Activated B cell treated with CpG ODN at 0.5 μM for 24 hours (primary cell): ENCODE measurements at regions not wholly inside any gene's neighbourhood (a gene's known extent, or its start where the extent isn't known, plus 50 kb on each side); places are given as distances from the start of the nearest gene placed in this dataset.

ENCODE experiments used
- ATAC-seq: fragments of 200-7000 bp; cut with Tn5 transposase; one replicate; pipeline ENCODE4 v1.10.0; 2021; ENCODE audit warnings: low read depth, mild to moderate bottlenecking, moderate library complexity
- CTCF ChIA-PET: fragments of 350-600 bp; sonication (Branson Sonifier 250); formaldehyde crosslinking; loops from one replicate; lab custom pipeline; 2021; ENCODE audit warnings: antibody characterized with exemption; lab: Charles Lee
- POLR2A ChIA-PET: fragments of 350-600 bp; sonication (Branson Sonifier 250); formaldehyde crosslinking; loops from one replicate; lab custom pipeline; 2021; ENCODE audit warnings: antibody characterized with exemption; lab: Charles Lee
- DNase-seq: peaks from one replicate; pipeline ENCODE4 v3.0.0; 2022
- H3K27ac Mint-ChIP-seq: one replicate; pipeline ENCODE4 v1.8.0; 2020; ENCODE audit warnings: mixed read lengths
- H3K27me3 Mint-ChIP-seq: one replicate; pipeline ENCODE4 v1.8.0; 2021; ENCODE audit warnings: mixed read lengths
- H3K36me3 Mint-ChIP-seq: one replicate; pipeline ENCODE4 v1.8.0; 2021; ENCODE audit warnings: low read depth, mixed read lengths
- H3K4me1 Mint-ChIP-seq: one replicate; pipeline ENCODE4 v1.8.0; 2021; ENCODE audit warnings: mixed read lengths
- H3K4me3 Mint-ChIP-seq: one replicate; pipeline ENCODE4 v1.8.0; 2020; ENCODE audit warnings: mild to moderate bottlenecking, mixed read lengths
- H3K9me3 Mint-ChIP-seq: one replicate; pipeline ENCODE4 v1.8.0; 2020; ENCODE audit warnings: mixed read lengths
- intact Hi-C: fragments of 100-400 bp; cut with micrococcal nuclease; formaldehyde crosslinking; loops from one replicate; pipeline ENCODE4 v1.15.1; 2024
- TF ChIP-seq, protein P1 (sequence below): fragments of 200-600 bp; IDR thresholded peaks from one replicate; pipeline ENCODE4 v1.8.0; 2022; ENCODE audit warnings: antibody characterized with exemption, mild to moderate bottlenecking

- intact Hi-C loops = no loop called here
- no peak overlapping the region for H3K4me3 Mint-ChIP-seq
- no peak for DNase-seq
- CTCF ChIA-PET = no interaction called here
- H3K4me1 Mint-ChIP-seq = no peaks in the 10 kb centered on the region
- H3K9me3 Mint-ChIP-seq = peaks cover 24% of the 10 kb centered on the region
- no peak overlapping the region for H3K27ac Mint-ChIP-seq
- POLR2A ChIA-PET = no interaction called here
- no peak for ATAC-seq
- no peaks in the 10 kb centered on the region for H3K36me3 Mint-ChIP-seq
- TF ChIP-seq, protein P1, sequence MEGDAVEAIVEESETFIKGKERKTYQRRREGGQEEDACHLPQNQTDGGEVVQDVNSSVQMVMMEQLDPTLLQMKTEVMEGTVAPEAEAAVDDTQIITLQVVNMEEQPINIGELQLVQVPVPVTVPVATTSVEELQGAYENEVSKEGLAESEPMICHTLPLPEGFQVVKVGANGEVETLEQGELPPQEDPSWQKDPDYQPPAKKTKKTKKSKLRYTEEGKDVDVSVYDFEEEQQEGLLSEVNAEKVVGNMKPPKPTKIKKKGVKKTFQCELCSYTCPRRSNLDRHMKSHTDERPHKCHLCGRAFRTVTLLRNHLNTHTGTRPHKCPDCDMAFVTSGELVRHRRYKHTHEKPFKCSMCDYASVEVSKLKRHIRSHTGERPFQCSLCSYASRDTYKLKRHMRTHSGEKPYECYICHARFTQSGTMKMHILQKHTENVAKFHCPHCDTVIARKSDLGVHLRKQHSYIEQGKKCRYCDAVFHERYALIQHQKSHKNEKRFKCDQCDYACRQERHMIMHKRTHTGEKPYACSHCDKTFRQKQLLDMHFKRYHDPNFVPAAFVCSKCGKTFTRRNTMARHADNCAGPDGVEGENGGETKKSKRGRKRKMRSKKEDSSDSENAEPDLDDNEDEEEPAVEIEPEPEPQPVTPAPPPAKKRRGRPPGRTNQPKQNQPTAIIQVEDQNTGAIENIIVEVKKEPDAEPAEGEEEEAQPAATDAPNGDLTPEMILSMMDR = no peak
- H3K27me3 Mint-ChIP-seq = no peaks in the 10 kb centered on the region
Observed at GRCh38 chr6:80938131-80938530, 814.4 kb downstream of the TENT5A start.

- no peaks in the 10 kb centered on the region for H3K4me1 Mint-ChIP-seq
- H3K4me3 Mint-ChIP-seq = no peak overlapping the region
- ChIA-PET CTCF (no interaction called here), POLR2A (no interaction called here)
- intact Hi-C loops = no loop called here
- H3K27ac Mint-ChIP-seq = no peak overlapping the region
- ATAC-seq = no peak
- DNase-seq = no peak
- H3K36me3 Mint-ChIP-seq = no peaks in the 10 kb centered on the region
- H3K9me3 Mint-ChIP-seq = peaks cover 27% of the 10 kb centered on the region
- no peaks in the 10 kb centered on the region for H3K27me3 Mint-ChIP-seq
- TF ChIP-seq, protein P1 = no peak
Observed at GRCh38 chr6:80932359-80932758, 820.1 kb downstream of the TENT5A start.

DNA sequence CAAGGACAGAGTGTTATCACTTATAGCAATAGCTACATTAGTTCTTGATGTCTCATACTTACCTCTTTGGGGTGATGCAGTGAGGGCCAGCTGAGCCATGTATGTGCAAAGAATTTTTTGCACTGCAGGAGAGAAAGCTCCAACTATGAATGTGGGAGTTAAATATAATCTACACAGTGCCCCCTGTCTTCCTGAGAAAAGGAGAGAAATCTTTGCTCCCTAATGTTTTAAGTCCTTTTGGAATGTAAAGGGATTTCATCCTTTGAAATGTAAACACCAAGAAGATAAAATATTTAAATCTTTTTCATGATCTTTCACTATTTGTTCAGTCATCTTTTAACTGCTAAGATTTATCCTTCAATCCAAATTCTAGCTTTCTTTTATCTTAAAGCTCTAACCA lies 822.1 kb downstream of the TENT5A start:
- Mint-ChIP-seq H3K27me3 (no peaks in the 10 kb centered on the region), H3K27ac (no peak overlapping the region), H3K4me3 (no peak overlapping the region), H3K4me1 (no peaks in the 10 kb centered on the region), H3K9me3 (peaks cover 23% of the 10 kb centered on the region), H3K36me3 (no peaks in the 10 kb centered on the region)
- TF ChIP-seq, protein P1 = no peak
- DNase-seq (no peak), ATAC-seq (no peak)
- intact Hi-C loops = no loop called here
- ChIA-PET CTCF (no interaction called here), POLR2A (no interaction called here)

DNA sequence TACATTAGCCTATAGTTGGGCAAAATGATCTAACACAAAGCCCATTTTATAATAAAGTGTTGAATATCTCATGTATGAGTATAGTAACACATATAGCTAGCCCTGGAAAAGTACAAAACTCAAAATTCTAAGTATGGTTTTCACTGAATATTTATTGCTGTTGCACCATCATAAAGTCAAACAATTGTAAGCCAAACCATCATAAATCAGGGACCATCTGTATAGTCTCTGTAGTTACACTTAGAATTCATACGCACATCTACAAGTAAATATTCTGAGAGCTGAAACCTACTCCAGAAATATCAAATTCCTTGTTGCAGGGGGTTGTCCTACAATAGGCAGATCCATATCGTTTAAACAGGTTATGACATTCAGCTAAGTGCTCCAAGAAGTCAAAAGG lies 817.3 kb downstream of the BCKDHB start:
- POLR2A ChIA-PET = no interaction called here
- CTCF ChIA-PET = no interaction called here
- ATAC-seq = no peak
- peaks cover 10% of the 10 kb centered on the region for H3K9me3 Mint-ChIP-seq
- intact Hi-C loops = no loop called here
- no peak overlapping the region for H3K27ac Mint-ChIP-seq
- H3K27me3 Mint-ChIP-seq = no peaks in the 10 kb centered on the region
- H3K4me3 Mint-ChIP-seq = no peak overlapping the region
- TF ChIP-seq, protein P1 = no peak
- DNase-seq = no peak
- no peaks in the 10 kb centered on the region for H3K36me3 Mint-ChIP-seq
- no peaks in the 10 kb centered on the region for H3K4me1 Mint-ChIP-seq

- ATAC-seq (no peak), DNase-seq (no peak)
- intact Hi-C loops = no loop called here
- Mint-ChIP-seq H3K27me3 (no peaks in the 10 kb centered on the region), H3K4me1 (no peaks in the 10 kb centered on the region), H3K4me3 (no peak overlapping the region), H3K36me3 (no peaks in the 10 kb centered on the region), H3K9me3 (peaks cover 10% of the 10 kb centered on the region), H3K27ac (no peak overlapping the region)
- CTCF ChIA-PET = no interaction called here
- POLR2A ChIA-PET = no interaction called here
- TF ChIP-seq, protein P1 = no peak
Observed at GRCh38 chr6:80922916-80923455, 816.5 kb downstream of the BCKDHB start.
